ENCODE measurements at regions not wholly inside any gene's neighbourhood (a gene's known extent, or its start where the extent isn't known, plus 50 kb on each side); places are given as distances from the start of the nearest gene placed in this dataset.
"Not testable (repeated sequence)": the region's sequence is repeated elsewhere in the genome, so short reads cannot be mapped to it uniquely, and the experiment has no call there.

DNA sequence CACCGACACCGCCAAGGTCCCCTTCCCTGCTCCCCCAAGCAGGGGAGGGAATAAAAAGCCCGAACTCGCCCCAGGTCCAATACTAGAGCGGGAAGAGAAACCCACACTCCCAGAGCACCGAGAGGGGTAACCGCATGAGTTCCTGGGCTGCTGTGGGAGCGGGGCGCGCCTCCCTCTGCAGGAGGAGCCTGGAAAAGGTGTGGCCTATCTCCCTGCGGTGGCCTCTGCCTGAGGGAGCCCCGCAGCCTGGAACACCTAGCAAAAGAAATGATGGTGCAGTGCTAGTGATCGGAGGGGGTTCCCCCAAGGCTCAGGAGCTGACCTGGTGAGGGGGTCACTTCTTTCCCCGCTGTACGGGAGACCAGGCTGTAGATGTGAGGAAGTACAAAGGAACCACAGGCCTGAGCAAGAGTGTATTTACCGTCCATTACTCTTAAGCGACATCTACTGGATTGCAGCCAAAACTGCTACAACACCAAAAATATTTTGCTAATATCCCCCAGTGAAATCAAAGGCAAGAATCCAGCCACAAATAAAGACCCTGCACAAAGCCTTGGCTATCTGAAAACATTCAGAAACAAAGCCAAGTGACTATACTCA is 216.6 kb upstream of the POTEB3 start:
- not testable (repeated sequence) for TF ChIP-seq POLR2AphosphoS5, POLR2A (IDR thresholded peaks at IDR 0.05)
- TF ChIP-seq, protein P1, sequence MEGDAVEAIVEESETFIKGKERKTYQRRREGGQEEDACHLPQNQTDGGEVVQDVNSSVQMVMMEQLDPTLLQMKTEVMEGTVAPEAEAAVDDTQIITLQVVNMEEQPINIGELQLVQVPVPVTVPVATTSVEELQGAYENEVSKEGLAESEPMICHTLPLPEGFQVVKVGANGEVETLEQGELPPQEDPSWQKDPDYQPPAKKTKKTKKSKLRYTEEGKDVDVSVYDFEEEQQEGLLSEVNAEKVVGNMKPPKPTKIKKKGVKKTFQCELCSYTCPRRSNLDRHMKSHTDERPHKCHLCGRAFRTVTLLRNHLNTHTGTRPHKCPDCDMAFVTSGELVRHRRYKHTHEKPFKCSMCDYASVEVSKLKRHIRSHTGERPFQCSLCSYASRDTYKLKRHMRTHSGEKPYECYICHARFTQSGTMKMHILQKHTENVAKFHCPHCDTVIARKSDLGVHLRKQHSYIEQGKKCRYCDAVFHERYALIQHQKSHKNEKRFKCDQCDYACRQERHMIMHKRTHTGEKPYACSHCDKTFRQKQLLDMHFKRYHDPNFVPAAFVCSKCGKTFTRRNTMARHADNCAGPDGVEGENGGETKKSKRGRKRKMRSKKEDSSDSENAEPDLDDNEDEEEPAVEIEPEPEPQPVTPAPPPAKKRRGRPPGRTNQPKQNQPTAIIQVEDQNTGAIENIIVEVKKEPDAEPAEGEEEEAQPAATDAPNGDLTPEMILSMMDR (IDR thresholded peaks at IDR 0.05 in 8 of 11, conservative IDR thresholded peaks at IDR 0.05 in 3 of 11), result not testable (repeated sequence)
